ENCODE measurements at regions not wholly inside any gene's neighbourhood (a gene's known extent, or its start where the extent isn't known, plus 50 kb on each side); places are given as distances from the start of the nearest gene placed in this dataset.

DNA sequence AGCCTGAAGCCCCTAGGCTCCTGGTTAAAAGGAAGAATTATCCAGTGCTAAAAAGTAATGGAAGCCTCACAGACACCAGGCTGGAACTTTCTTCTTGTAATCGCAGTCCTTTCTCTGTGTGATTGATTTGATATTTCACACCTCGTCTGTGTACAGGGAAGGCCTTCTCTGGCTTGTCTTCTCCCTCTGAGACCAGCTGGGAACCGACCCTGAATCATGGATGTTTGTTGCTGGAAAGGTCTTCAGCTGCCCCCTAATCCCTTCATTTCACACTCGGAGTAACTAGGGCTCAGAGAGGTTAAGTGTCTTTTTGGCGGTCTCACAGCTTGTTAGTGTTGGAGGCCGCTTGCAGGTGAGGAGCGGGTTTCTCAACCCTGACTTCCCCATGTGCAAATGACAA, 500.2 kb upstream of the CDH4 start:
- in situ Hi-C loops (cut with HindIII; ENCODE audit: low sequenced_read_pairs), result no loop called here
- no peak for TF ChIP-seq CTCF (IDR thresholded peaks at IDR 0.05; ENCODE audit: low read depth, low read length)
- no peak overlapping the region for H3K4me3 ChIP-seq (ENCODE audit: low read depth, low read length)
- DNase-seq (ENCODE audit: low read depth, low spot score), result no peak

GRCh38 chr20:60752741-60753420, 499.2 kb upstream of the CDH4 start:
- H3K4me3 ChIP-seq (ENCODE audit: low read depth, low read length), result no peak overlapping the region
- no peak for TF ChIP-seq CTCF (IDR thresholded peaks at IDR 0.05; ENCODE audit: low read depth, low read length)
- in situ Hi-C loops (cut with HindIII; ENCODE audit: low sequenced_read_pairs), result no loop called here
- DNase-seq (ENCODE audit: low read depth, low spot score), result no peak

- in situ Hi-C loops (cut with HindIII; ENCODE audit: low sequenced_read_pairs), result no loop called here
- no peak for DNase-seq (ENCODE audit: low read depth, low spot score)
- TF ChIP-seq CTCF (IDR thresholded peaks at IDR 0.05; ENCODE audit: low read depth, low read length), result no peak
These were observed 497.2 kb upstream of the CDH4 start for GRCh38 chr20:60754856-60755255.

GRCh38 chr20:60759651-60760050, 492.4 kb upstream of the CDH4 start:
- no peak for DNase-seq (ENCODE audit: low read depth, low spot score)
- TF ChIP-seq CTCF (IDR thresholded peaks at IDR 0.05; ENCODE audit: low read depth, low read length), result no peak
- H3K4me3 ChIP-seq (ENCODE audit: low read depth, low read length), result no peak overlapping the region
- in situ Hi-C loops (cut with HindIII; ENCODE audit: low sequenced_read_pairs), result no loop called here

More at GRCh38 chr20:60754856-60755255, 497.2 kb upstream of the CDH4 start:
- no peak overlapping the region for H3K4me3 ChIP-seq (ENCODE audit: low read depth, low read length)

- DNase-seq (ENCODE audit: low read depth, low spot score), result no peak
- no peak overlapping the region for H3K4me3 ChIP-seq (ENCODE audit: low read depth, low read length)
- no peak for TF ChIP-seq CTCF (IDR thresholded peaks at IDR 0.05; ENCODE audit: low read depth, low read length)
- in situ Hi-C loops (cut with HindIII; ENCODE audit: low sequenced_read_pairs), result no loop called here
These were observed 491.6 kb upstream of the CDH4 start for GRCh38 chr20:60760256-60761000.

DNA sequence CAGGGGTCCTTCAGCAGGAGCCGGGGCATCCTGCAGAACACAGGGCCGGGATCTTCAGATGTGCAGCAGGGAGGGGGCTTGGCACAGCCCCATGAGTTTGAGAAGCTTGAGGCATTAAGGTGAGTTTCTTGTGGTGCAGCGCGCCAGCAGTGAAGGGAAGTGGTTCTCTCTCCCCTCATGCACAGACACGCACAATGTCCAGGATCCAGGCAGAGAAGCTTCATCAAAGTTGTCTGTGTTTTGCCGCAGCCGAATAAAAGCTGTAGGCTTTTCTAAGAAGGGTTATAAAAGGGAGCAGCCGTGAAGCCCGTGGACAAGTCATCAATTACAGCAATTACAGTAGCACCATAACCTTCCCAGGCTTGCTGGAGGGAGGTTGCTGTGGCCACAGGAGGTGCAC, 491.0 kb upstream of the CDH4 start:
- no peak for TF ChIP-seq CTCF (IDR thresholded peaks at IDR 0.05; ENCODE audit: low read depth, low read length)
- in situ Hi-C loops (cut with HindIII; ENCODE audit: low sequenced_read_pairs), result no loop called here
- DNase-seq (ENCODE audit: low read depth, low spot score), result no peak
- H3K4me3 ChIP-seq (ENCODE audit: low read depth, low read length), result no peak overlapping the region
